Stomach (tissue), 4 donors: ENCODE measurements at regions not wholly inside any gene's neighbourhood (a gene's known extent, or its start where the extent isn't known, plus 50 kb on each side); places are given as distances from the start of the nearest gene placed in this dataset.

ENCODE experiments used
- CTCF ChIP-seq, 7 experiments: fragments of 450-650 bp in 4 of 7; fragments of 200-600 bp in 3 of 7; sonication (generic) in 3 of 7; IDR thresholded peaks; one replicate each; pipeline ENCODE4 v1.5.1; 2016 to 2019; ENCODE audit warnings: antibody characterized with exemption in 7 of 7, control low read depth in 2 of 7, mild to moderate bottlenecking in 1 of 7
- EP300 ChIP-seq: sonication (generic); formaldehyde crosslinking; IDR thresholded peaks from one replicate; pipeline ENCODE4 v1.6.1; 2017; ENCODE audit warnings: antibody characterized with exemption
- POLR2A ChIP-seq, 4 donors: fragments of 450-650 bp; IDR thresholded peaks; one replicate each; pipeline ENCODE4 v1.6.1; 2016; ENCODE audit warnings: antibody characterized with exemption in 4 of 4, control low read depth in 2 of 4, mild to moderate bottlenecking in 1 of 4, moderate library complexity in 1 of 4

- no peak for TF ChIP-seq EP300
- no peak for TF ChIP-seq POLR2A (IDR thresholded peaks at IDR 0.05)
- no peak for TF ChIP-seq CTCF (IDR thresholded peaks at IDR 0.05)
Observed at GRCh38 chr1:99146129-99146848, 118.0 kb upstream of the PLPPR4 start.
